ENCODE measurements at regions not wholly inside any gene's neighbourhood (a gene's known extent, or its start where the extent isn't known, plus 50 kb on each side); places are given as distances from the start of the nearest gene placed in this dataset.

DNA sequence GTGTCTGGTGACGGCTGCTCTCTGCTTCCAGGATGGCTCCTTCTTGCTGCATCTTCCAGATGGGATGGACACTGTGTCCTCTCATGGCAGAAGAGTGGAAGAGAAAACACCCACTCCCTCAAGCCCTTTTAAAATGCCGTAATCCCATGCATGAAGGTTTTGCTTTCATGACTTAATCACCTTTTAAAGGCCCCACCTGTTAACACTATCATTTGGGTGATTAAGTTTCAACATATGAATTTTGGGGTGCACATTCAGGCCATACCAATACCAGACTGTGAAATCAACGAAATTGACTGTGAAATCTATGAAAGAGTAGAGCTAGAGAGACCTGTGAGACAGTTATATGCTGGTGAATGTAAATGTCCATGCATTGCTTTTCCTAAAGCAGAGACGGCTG, 374.3 kb upstream of the CHD6 start:
- no TSS peak for BruUV-seq (replicated peaks)
- TF ChIP-seq, protein P1, sequence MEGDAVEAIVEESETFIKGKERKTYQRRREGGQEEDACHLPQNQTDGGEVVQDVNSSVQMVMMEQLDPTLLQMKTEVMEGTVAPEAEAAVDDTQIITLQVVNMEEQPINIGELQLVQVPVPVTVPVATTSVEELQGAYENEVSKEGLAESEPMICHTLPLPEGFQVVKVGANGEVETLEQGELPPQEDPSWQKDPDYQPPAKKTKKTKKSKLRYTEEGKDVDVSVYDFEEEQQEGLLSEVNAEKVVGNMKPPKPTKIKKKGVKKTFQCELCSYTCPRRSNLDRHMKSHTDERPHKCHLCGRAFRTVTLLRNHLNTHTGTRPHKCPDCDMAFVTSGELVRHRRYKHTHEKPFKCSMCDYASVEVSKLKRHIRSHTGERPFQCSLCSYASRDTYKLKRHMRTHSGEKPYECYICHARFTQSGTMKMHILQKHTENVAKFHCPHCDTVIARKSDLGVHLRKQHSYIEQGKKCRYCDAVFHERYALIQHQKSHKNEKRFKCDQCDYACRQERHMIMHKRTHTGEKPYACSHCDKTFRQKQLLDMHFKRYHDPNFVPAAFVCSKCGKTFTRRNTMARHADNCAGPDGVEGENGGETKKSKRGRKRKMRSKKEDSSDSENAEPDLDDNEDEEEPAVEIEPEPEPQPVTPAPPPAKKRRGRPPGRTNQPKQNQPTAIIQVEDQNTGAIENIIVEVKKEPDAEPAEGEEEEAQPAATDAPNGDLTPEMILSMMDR (IDR thresholded peaks at IDR 0.05; ENCODE audit: unreplicated experiment) = no peak
- Mint-ChIP-seq H3K9me3 (ENCODE audit: low read depth, unreplicated experiment) (peaks cover 4% of the 10 kb centered on the region), H3K27me3 (ENCODE audit: unreplicated experiment) (no peaks in the 10 kb centered on the region), H3K36me3 (ENCODE audit: insufficient read depth, unreplicated experiment) (no peaks in the 10 kb centered on the region), H3K4me3 (ENCODE audit: low read depth, unreplicated experiment) (no peak overlapping the region), H3K4me1 (ENCODE audit: low read depth, unreplicated experiment) (no peaks in the 10 kb centered on the region), H3K27ac (ENCODE audit: unreplicated experiment) (no peak overlapping the region)
- CTCF ChIA-PET = no interaction called here
- intact Hi-C loops (cut with micrococcal nuclease; ENCODE audit: unreplicated experiment) = no loop called here
- no peak for DNase-seq

DNA sequence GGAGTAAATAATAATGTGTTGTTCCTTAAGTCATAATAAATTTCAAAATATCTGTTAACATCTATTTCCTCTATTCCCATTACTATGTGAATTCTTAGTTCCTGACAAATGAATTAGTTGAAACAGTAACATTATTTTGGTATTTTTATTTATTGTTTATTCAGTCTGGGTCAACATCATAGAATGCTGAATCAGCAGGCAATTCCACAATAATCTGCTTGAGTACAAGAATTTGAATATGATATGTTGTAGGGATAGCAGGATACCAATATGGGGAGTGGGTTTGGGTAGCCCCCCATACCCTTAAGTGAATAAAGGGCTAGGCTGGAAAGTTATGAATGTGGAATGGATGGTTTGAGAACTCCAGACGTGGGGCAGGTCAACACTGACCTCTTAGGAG, 373.2 kb upstream of the CHD6 start:
- intact Hi-C loops (cut with micrococcal nuclease; ENCODE audit: unreplicated experiment) = no loop called here
- no peak for DNase-seq
- CTCF ChIA-PET = interaction anchor here (0.6 kb wide), 1 partner anchor 1180 kb away, joined by 3 read pairs; no protein-coding TSS in a partner anchor
- TF ChIP-seq, protein P1 (IDR thresholded peaks at IDR 0.05; ENCODE audit: unreplicated experiment) = no peak
- Mint-ChIP-seq H3K4me3 (ENCODE audit: low read depth, unreplicated experiment) (no peak overlapping the region), H3K27me3 (ENCODE audit: unreplicated experiment) (no peaks in the 10 kb centered on the region), H3K27ac (ENCODE audit: unreplicated experiment) (no peak overlapping the region), H3K36me3 (ENCODE audit: insufficient read depth, unreplicated experiment) (no peaks in the 10 kb centered on the region), H3K9me3 (ENCODE audit: low read depth, unreplicated experiment) (no peaks in the 10 kb centered on the region), H3K4me1 (ENCODE audit: low read depth, unreplicated experiment) (no peaks in the 10 kb centered on the region)
- BruUV-seq (replicated peaks) = no TSS peak

DNA sequence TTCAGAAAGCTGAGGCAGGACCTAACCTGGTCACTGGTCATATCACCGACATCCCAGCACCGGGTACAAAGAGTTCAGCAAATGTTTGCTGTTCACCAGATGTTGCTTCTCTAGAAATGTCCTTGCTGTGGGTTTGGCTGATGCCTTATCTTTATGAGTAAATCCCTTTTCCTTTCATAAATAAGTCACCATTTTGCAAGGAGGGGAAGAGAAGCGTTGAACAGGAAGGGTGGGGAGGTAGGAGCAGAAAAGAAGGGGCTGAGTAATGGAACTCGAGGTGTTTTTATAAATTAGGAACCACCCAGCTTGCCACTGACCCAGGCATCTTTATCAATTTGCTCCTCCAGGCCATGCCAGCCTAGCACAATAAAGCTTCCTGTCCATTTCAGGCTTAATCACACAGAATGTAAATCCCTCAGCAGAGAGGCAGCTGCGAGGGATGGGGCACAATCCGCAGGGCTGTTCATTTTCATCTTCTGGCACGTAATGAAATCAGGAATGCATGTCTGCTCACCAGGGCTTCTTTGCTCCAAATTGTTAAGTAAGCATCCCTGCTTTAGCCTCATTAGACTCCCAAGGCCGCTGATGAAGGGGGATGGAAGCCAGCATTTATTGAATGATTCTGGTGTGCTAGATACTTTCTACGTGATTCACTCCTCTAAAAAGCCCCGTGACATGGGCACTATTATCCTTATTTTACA, 371.9 kb upstream of the CHD6 start:
- no TSS peak for BruUV-seq (replicated peaks)
- intact Hi-C loops (cut with micrococcal nuclease; ENCODE audit: unreplicated experiment) = no loop called here
- no peak for DNase-seq
- Mint-ChIP-seq H3K4me1 (ENCODE audit: low read depth, unreplicated experiment) (no peaks in the 10 kb centered on the region), H3K27ac (ENCODE audit: unreplicated experiment) (no peak overlapping the region), H3K4me3 (ENCODE audit: low read depth, unreplicated experiment) (no peak overlapping the region), H3K9me3 (ENCODE audit: low read depth, unreplicated experiment) (no peaks in the 10 kb centered on the region), H3K27me3 (ENCODE audit: unreplicated experiment) (no peaks in the 10 kb centered on the region), H3K36me3 (ENCODE audit: insufficient read depth, unreplicated experiment) (no peaks in the 10 kb centered on the region)
- CTCF ChIA-PET = no interaction called here
- TF ChIP-seq, protein P1 (IDR thresholded peaks at IDR 0.05; ENCODE audit: unreplicated experiment) = no peak

DNA sequence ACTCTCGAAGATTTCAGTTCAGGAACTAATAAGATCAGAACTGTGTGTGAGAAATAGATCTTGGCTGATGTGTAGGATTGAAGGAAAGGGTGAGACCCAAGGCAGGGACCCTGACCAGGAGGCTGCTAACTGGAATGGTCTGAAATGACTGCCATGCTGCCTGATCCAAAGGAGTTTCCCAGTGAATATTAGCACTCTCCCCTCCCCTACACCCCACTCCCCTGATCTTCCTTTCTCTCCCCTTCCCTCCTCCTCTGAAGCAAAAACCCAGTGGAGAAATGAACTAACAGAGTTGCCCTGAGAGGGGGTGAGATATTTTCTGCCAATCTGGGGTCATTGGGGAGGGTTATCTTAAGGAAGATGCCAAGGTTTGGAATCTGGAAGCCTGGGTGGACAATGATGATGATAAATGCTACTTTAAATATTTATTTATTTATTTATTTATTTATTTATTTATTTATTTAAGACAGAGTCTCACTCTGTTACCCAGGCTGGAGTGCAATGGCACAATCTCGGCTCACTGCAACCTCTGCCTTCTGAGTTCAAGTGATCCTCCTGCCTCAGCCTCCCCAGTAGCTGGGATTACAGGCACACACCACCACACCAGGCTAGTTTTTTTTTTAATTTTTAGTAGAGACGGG, 371.0 kb upstream of the CHD6 start:
- Mint-ChIP-seq H3K4me1 (ENCODE audit: low read depth, unreplicated experiment) (no peaks in the 10 kb centered on the region), H3K4me3 (ENCODE audit: low read depth, unreplicated experiment) (no peak overlapping the region), H3K27me3 (ENCODE audit: unreplicated experiment) (no peaks in the 10 kb centered on the region), H3K27ac (ENCODE audit: unreplicated experiment) (no peak overlapping the region), H3K36me3 (ENCODE audit: insufficient read depth, unreplicated experiment) (no peaks in the 10 kb centered on the region), H3K9me3 (ENCODE audit: low read depth, unreplicated experiment) (no peaks in the 10 kb centered on the region)
- no TSS peak for BruUV-seq (replicated peaks)
- intact Hi-C loops (cut with micrococcal nuclease; ENCODE audit: unreplicated experiment) = no loop called here
- CTCF ChIA-PET = no interaction called here
- no peak for DNase-seq
- TF ChIP-seq, protein P1 (IDR thresholded peaks at IDR 0.05; ENCODE audit: unreplicated experiment) = no peak

All from Calu3 (cell line).